GM12891 (cell line): ENCODE measurements at regions not wholly inside any gene's neighbourhood (a gene's known extent, or its start where the extent isn't known, plus 50 kb on each side); places are given as distances from the start of the nearest gene placed in this dataset.

Experiments used
- POLR2A ChIP-seq: IDR thresholded peaks from 2 replicates; pipeline ENCODE4 v1.6.1; 2011; ENCODE audit warnings: low read depth, low read length, control low read depth
- POLR2AphosphoS5 ChIP-seq: IDR thresholded peaks from 2 replicates; pipeline ENCODE4 v1.6.1; 2011; ENCODE audit warnings: low read depth, low read length, control low read depth
- SPI1 ChIP-seq: IDR thresholded peaks from 2 replicates; pipeline ENCODE4 v1.6.1; 2011; ENCODE audit warnings: low read depth, low read length, control low read depth
- TAF1 ChIP-seq: IDR thresholded peaks from 2 replicates; pipeline ENCODE4 v1.6.1; 2011; ENCODE audit warnings: low read depth, low read length, control low read depth

DNA sequence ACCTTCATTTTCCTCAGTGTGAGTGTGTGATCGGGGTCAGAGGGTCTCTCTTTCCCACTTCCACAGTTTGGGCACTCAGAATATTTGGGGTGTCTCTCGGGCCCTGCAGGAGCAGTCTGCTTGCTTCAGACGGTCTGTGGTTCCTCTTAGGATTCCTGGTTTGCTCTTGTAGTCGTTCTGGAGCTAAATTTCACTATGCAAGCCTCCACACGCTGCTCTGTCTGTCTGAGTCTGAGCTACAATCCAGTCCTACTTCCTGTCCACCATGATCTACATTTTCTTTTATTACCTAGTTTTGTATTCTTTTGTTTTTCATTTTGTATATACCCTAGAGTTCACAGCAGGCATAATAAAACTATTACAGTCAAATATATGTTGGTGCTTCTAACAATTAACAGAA lies 1967.3 kb upstream of the NUDT12 start:
- TF ChIP-seq POLR2A (no peak), TAF1 (no peak), POLR2AphosphoS5 (no peak), SPI1 (no peak)
